ENCODE measurements at regions not wholly inside any gene's neighbourhood (a gene's known extent, or its start where the extent isn't known, plus 50 kb on each side); places are given as distances from the start of the nearest gene placed in this dataset.

DNA sequence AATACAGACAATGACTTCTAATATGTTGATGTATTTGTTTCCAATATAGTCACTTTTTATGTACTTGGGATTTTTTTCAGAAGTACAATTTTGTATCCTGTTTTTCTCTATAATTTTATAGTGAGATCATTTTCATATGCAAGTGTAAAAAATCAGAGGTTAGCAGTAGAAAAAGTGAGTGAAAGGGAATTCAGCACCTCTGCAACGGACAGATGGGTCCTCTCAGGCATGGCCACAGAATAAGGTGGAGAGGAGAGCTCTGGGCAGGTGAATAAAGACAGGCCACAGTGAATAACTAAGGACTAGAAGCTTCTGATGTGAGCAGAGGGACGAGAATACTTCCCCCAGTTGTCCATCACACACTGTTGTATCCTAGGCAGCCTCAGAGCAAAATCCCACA, 210.1 kb upstream of the CNR1 start:
- RAD21 ChIA-PET (ENCODE audit: unreplicated experiment) = no interaction called here

More for the DNA sequence above, 210.1 kb upstream of the CNR1 start:
- Histone ChIP-seq H3K36me3 (ENCODE audit: control insufficient read depth in 2 of 2, insufficient read depth in 2 of 2, low read length in 1 of 2) (no peaks in the 10 kb centered on the region), H3K4me3 (no peak overlapping the region), H3K9ac (ENCODE audit: control insufficient read depth, insufficient read depth, low read length) (no peak overlapping the region), H3K79me2 (ENCODE audit: control insufficient read depth, insufficient read depth, low read length) (no peaks in the 10 kb centered on the region), H3K27ac (ENCODE audit: control insufficient read depth, insufficient read depth) (no peak overlapping the region), H3K4me2 (ENCODE audit: control insufficient read depth, insufficient read depth) (no peak overlapping the region), H3K9me3 (replicated peaks; ENCODE audit: control insufficient read depth, insufficient read depth, low read length) (no peaks in the 10 kb centered on the region), H3K27me3 (replicated peaks in 1 of 2; ENCODE audit: control insufficient read depth in 2 of 2, insufficient read depth in 2 of 2, low read length in 1 of 2) (no peaks in the 10 kb centered on the region), H4K20me1 (ENCODE audit: control insufficient read depth, insufficient read depth) (no peaks in the 10 kb centered on the region), H3K4me1 (ENCODE audit: control insufficient read depth, insufficient read depth, low read length) (no peaks in the 10 kb centered on the region), H2AFZ (ENCODE audit: control insufficient read depth, low read depth, low read length) (no peak overlapping the region)
- ATAC-seq = no peak
- FAIRE-seq = no peak
- 0% methylated on average over 2 of the region's 2 CpGs for WGBS (ENCODE audit: insufficient coverage, insufficient replicate concordance, low lambda C conversion rate, missing lambda C conversion rate)
- ChIA-PET SMC1A (ENCODE audit: uncharacterized antibody, unreplicated experiment) (interaction anchor here (1.0 kb wide), 2 partner anchors 24 to 544 kb away, joined by 3 read pairs; no protein-coding TSS in a partner anchor), CTCF (interaction anchor here (0.6 to 1.8 kb wide), 3 partner anchors 9 to 790 kb away, joined by 3 to 5 read pairs (median 4); no protein-coding TSS in a partner anchor), POLR2A (no interaction called here)
- no TSS peak for BruUV-seq (replicated peaks)
- intact Hi-C loops (cut with micrococcal nuclease; ENCODE audit: unreplicated experiment) = no loop called here
- TF ChIP-seq POLR2A (IDR thresholded peaks at IDR 0.05; ENCODE audit: low read depth, low read length) (no peak), RB1 (IDR thresholded peaks at IDR 0.05; ENCODE audit: borderline replicate concordance) (no peak), EP300 (IDR thresholded peaks at IDR 0.05; ENCODE audit: borderline replicate concordance in 1 of 2, control insufficient read depth in 1 of 2, low read depth in 2 of 2, low read length in 2 of 2) (no peak), ZNF217 (IDR thresholded peaks at IDR 0.05) (no peak), CBFB (IDR thresholded peaks at IDR 0.05; ENCODE audit: low read depth) (no peak)
- TF ChIP-seq, protein P1, sequence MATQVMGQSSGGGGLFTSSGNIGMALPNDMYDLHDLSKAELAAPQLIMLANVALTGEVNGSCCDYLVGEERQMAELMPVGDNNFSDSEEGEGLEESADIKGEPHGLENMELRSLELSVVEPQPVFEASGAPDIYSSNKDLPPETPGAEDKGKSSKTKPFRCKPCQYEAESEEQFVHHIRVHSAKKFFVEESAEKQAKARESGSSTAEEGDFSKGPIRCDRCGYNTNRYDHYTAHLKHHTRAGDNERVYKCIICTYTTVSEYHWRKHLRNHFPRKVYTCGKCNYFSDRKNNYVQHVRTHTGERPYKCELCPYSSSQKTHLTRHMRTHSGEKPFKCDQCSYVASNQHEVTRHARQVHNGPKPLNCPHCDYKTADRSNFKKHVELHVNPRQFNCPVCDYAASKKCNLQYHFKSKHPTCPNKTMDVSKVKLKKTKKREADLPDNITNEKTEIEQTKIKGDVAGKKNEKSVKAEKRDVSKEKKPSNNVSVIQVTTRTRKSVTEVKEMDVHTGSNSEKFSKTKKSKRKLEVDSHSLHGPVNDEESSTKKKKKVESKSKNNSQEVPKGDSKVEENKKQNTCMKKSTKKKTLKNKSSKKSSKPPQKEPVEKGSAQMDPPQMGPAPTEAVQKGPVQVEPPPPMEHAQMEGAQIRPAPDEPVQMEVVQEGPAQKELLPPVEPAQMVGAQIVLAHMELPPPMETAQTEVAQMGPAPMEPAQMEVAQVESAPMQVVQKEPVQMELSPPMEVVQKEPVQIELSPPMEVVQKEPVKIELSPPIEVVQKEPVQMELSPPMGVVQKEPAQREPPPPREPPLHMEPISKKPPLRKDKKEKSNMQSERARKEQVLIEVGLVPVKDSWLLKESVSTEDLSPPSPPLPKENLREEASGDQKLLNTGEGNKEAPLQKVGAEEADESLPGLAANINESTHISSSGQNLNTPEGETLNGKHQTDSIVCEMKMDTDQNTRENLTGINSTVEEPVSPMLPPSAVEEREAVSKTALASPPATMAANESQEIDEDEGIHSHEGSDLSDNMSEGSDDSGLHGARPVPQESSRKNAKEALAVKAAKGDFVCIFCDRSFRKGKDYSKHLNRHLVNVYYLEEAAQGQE (IDR thresholded peaks at IDR 0.05; ENCODE audit: low read depth, low read length) = peak; percentile 44; the same call in 1 of the 2 replicates
- TF ChIP-seq, protein P2, sequence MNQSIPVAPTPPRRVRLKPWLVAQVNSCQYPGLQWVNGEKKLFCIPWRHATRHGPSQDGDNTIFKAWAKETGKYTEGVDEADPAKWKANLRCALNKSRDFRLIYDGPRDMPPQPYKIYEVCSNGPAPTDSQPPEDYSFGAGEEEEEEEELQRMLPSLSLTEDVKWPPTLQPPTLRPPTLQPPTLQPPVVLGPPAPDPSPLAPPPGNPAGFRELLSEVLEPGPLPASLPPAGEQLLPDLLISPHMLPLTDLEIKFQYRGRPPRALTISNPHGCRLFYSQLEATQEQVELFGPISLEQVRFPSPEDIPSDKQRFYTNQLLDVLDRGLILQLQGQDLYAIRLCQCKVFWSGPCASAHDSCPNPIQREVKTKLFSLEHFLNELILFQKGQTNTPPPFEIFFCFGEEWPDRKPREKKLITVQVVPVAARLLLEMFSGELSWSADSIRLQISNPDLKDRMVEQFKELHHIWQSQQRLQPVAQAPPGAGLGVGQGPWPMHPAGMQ (IDR thresholded peaks at IDR 0.05; ENCODE audit: borderline replicate concordance) = no peak
- no peak for DNase-seq (ENCODE audit: low read depth, low spot score)
- in situ Hi-C loops (cut with MboI) = no loop called here
